Hepatocyte (in vitro differentiated cells): ENCODE measurements at regions not wholly inside any gene's neighbourhood (a gene's known extent, or its start where the extent isn't known, plus 50 kb on each side); places are given as distances from the start of the nearest gene placed in this dataset.

Experiments
- EZH2phosphoT487 ChIP-seq: fragments of 200-600 bp; sonication (generic); IDR thresholded peaks from one replicate; pipeline ENCODE4 v1.6.1; 2018; ENCODE audit warnings: antibody characterized with exemption, mild to moderate bottlenecking, low read depth, moderate library complexity; ENCODE audit not compliant: unreplicated experiment, severe bottlenecking
- TF ChIP-seq, protein P1 (sequence below): fragments of 200-600 bp; sonication (generic); IDR thresholded peaks from 2 replicates; pipeline ENCODE4 v1.5.1; 2016; ENCODE audit warnings: antibody characterized with exemption, mild to moderate bottlenecking; ENCODE audit not compliant: poor library complexity

GRCh38 chr6:12479451-12479850, 189.3 kb downstream of the EDN1 start:
- TF ChIP-seq, protein P1, sequence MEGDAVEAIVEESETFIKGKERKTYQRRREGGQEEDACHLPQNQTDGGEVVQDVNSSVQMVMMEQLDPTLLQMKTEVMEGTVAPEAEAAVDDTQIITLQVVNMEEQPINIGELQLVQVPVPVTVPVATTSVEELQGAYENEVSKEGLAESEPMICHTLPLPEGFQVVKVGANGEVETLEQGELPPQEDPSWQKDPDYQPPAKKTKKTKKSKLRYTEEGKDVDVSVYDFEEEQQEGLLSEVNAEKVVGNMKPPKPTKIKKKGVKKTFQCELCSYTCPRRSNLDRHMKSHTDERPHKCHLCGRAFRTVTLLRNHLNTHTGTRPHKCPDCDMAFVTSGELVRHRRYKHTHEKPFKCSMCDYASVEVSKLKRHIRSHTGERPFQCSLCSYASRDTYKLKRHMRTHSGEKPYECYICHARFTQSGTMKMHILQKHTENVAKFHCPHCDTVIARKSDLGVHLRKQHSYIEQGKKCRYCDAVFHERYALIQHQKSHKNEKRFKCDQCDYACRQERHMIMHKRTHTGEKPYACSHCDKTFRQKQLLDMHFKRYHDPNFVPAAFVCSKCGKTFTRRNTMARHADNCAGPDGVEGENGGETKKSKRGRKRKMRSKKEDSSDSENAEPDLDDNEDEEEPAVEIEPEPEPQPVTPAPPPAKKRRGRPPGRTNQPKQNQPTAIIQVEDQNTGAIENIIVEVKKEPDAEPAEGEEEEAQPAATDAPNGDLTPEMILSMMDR, result no peak
- TF ChIP-seq EZH2phosphoT487, result no peak
